ENCODE measurements at regions not wholly inside any gene's neighbourhood (a gene's known extent, or its start where the extent isn't known, plus 50 kb on each side); places are given as distances from the start of the nearest gene placed in this dataset.

- TF ChIP-seq POLR2AphosphoS5 (IDR thresholded peaks at IDR 0.05; ENCODE audit: low read depth) (no peak), CTCF (conservative IDR thresholded peaks at IDR 0.05; ENCODE audit: low read depth in 2 of 2) (no peak), STAT1 (IDR thresholded peaks at IDR 0.05; ENCODE audit: unreplicated experiment) (no peak), EZH2 (IDR thresholded peaks at IDR 0.05; ENCODE audit: low read depth, unreplicated experiment) (no peak), REST (IDR thresholded peaks at IDR 0.05; ENCODE audit: unreplicated experiment) (no peak), EZH2phosphoT487 (IDR thresholded peaks at IDR 0.05; ENCODE audit: unreplicated experiment) (no peak), CREB1 (CRISPR knock-in tag; IDR thresholded peaks at IDR 0.05; ENCODE audit: low read depth) (no peak), ZNF331 (CRISPR knock-in tag; IDR thresholded peaks at IDR 0.05; ENCODE audit: low read depth) (no peak), ETS1 (IDR thresholded peaks at IDR 0.05) (no peak), NANOG (IDR thresholded peaks at IDR 0.05; ENCODE audit: borderline replicate concordance) (no peak), JUNB (IDR thresholded peaks at IDR 0.05; ENCODE audit: unreplicated experiment) (no peak), ZNF114 (CRISPR knock-in tag; IDR thresholded peaks at IDR 0.05) (no peak), ZNF462 (CRISPR knock-in tag; IDR thresholded peaks at IDR 0.05) (no peak)
Measured at GRCh38 chr5:145010834-145011233, 824.3 kb downstream of the PRELID2 start.

All from GM23338 (cell line).